H1 (cell line): ENCODE measurements at regions not wholly inside any gene's neighbourhood (a gene's known extent, or its start where the extent isn't known, plus 50 kb on each side); places are given as distances from the start of the nearest gene placed in this dataset.

Experiments used
- CTCF ChIA-PET: fragments of 300-600 bp; sonication (Branson Sonifier 250); formaldehyde crosslinking; loops from one replicate; lab custom pipeline; 2021; ENCODE audit not compliant: partially characterized antibody; lab: Charles Lee
- POLR2A ChIA-PET: fragments of 300-600 bp; sonication (Branson Sonifier 250); formaldehyde crosslinking; loops from one replicate; lab custom pipeline; 2021; ENCODE audit warnings: inconsistent platforms; ENCODE audit not compliant: partially characterized antibody; lab: Charles Lee
- DNase-seq, 2 experiments: peaks; one replicate each; pipeline versions ENCODE4 v3.0.0 to v3.0.0-alpha.2; 2010 to 2022; ENCODE audit warnings: low spot score in 2 of 2, low read depth in 1 of 2, mixed read lengths in 1 of 2
- FAIRE-seq: peaks from 2 replicates; lab custom pipeline; 2011; peaks lifted over from hg19 to GRCh38; lab: Jason Lieb, UNC
- H2AFZ ChIP-seq: 2 replicates; pipeline ENCODE4 v1.8.1; 2012; ENCODE audit warnings: low read length, inconsistent platforms
- H2AK5ac ChIP-seq: 2 replicates; pipeline ENCODE4 v1.6.1; 2013; ENCODE audit warnings: low read depth, low read length
- H2BK120ac ChIP-seq: replicated peaks from 2 replicates; pipeline ENCODE3; 2013; ENCODE audit warnings: low read depth, low read length, inconsistent platforms
- H2BK12ac ChIP-seq: 2 replicates; pipeline ENCODE4 v1.6.1; 2013; ENCODE audit warnings: low read depth, low read length
- H2BK15ac ChIP-seq: 2 replicates; pipeline ENCODE4 v1.6.1; 2013; ENCODE audit warnings: low read length
- H2BK20ac ChIP-seq: 2 replicates; pipeline ENCODE4 v1.6.1; 2013; ENCODE audit warnings: low read length
- H2BK5ac ChIP-seq: 2 replicates; pipeline ENCODE4 v1.6.1; 2013; ENCODE audit warnings: low read depth, low read length
- H3K14ac ChIP-seq: 2 replicates; pipeline ENCODE4 v1.6.1; 2013; ENCODE audit warnings: inconsistent platforms; ENCODE audit not compliant: insufficient read length
- H3K18ac ChIP-seq: 2 replicates; pipeline ENCODE4 v1.6.1; 2013; ENCODE audit warnings: low read length; ENCODE audit errors: extremely low read depth
- H3K23ac ChIP-seq: 2 replicates; pipeline ENCODE4 v1.6.1; 2013; ENCODE audit warnings: inconsistent platforms; ENCODE audit not compliant: insufficient read length
- H3K23me2 ChIP-seq: 2 replicates; pipeline ENCODE4 v1.6.1; 2013; ENCODE audit warnings: low read depth, low read length
- H3K27ac ChIP-seq: 2 replicates; pipeline ENCODE4 v1.6.1; 2011; ENCODE audit warnings: low read depth, low read length, inconsistent platforms
- H3K27me3 ChIP-seq, 4 experiments: replicated peaks in 1 of 4; 1 replicate in 1 of 4; 2 replicates in 3 of 4; pipeline versions ENCODE4 v1.6.1 to v1.8.1; 2011 to 2013; ENCODE audit warnings: low read length in 3 of 4, mild to moderate bottlenecking in 3 of 4, inconsistent platforms in 2 of 4, mixed read lengths in 2 of 4, moderate library complexity in 1 of 4; ENCODE audit not compliant: control insufficient read depth in 3 of 4, insufficient read depth in 3 of 4; ENCODE audit errors: extremely low read depth in 1 of 4
- H3K36me3 ChIP-seq, 4 experiments: 2 replicates each; pipeline versions ENCODE4 v1.6.1 to v1.8.1; 2011 to 2013; ENCODE audit warnings: mild to moderate bottlenecking in 4 of 4, low read length in 3 of 4, moderate library complexity in 2 of 4, control low read depth in 1 of 4, inconsistent platforms in 1 of 4; ENCODE audit not compliant: insufficient read depth in 4 of 4, control insufficient read depth in 2 of 4
- H3K4ac ChIP-seq: replicated peaks from 2 replicates; pipeline ENCODE3; 2013; ENCODE audit warnings: low read length, low read depth, mixed read lengths, inconsistent platforms; ENCODE audit not compliant: insufficient read length
- H3K4me1 ChIP-seq, 4 experiments: replicated peaks in 1 of 4; 1 replicate in 1 of 4; 2 replicates in 3 of 4; pipeline versions ENCODE4 v1.6.1 to v1.8.1; 2011 to 2013; ENCODE audit warnings: low read length in 3 of 4, inconsistent platforms in 2 of 4, mixed read lengths in 1 of 4; ENCODE audit not compliant: insufficient read depth in 4 of 4, control insufficient read depth in 3 of 4
- H3K4me2 ChIP-seq, 2 experiments: 2 replicates each; pipeline versions ENCODE4 v1.6.1 to v1.8.1; 2011 to 2013; ENCODE audit warnings: low read depth in 2 of 2, low read length in 2 of 2, control low read depth in 1 of 2, inconsistent platforms in 1 of 2, mild to moderate bottlenecking in 1 of 2; ENCODE audit not compliant: insufficient read depth in 1 of 2
- H3K4me3 ChIP-seq, 4 experiments: fragments of 200-600, 300-600 bp in 1 of 4; sonication (generic), shearing (Covaris generic), sonication (Bioruptor Twin) in 1 of 4; 2 replicates each; pipeline versions ENCODE4 v1.5.1 to v1.8.1; 2011 to 2016; ENCODE audit warnings: low read length in 4 of 4, low read depth in 3 of 4, control low read depth in 2 of 4, inconsistent platforms in 2 of 4, mild to moderate bottlenecking in 2 of 4, mixed read lengths in 1 of 4, moderate library complexity in 1 of 4; ENCODE audit not compliant: insufficient read depth in 2 of 4; ENCODE audit errors: extremely low read depth in 1 of 4
- H3K56ac ChIP-seq: replicated peaks from 2 replicates; pipeline ENCODE3; 2013; ENCODE audit warnings: low read depth, mild to moderate bottlenecking, mixed read lengths, low read length, inconsistent platforms; ENCODE audit not compliant: insufficient read length
- H3K79me1 ChIP-seq: 2 replicates; pipeline ENCODE4 v1.6.1; 2013; ENCODE audit warnings: low read depth, low read length, control low read depth
- H3K79me2 ChIP-seq, 2 experiments: 2 replicates each; pipeline versions ENCODE4 v1.6.1 to v1.8.1; 2012 to 2013; ENCODE audit warnings: low read length in 2 of 2, mild to moderate bottlenecking in 2 of 2, inconsistent platforms in 1 of 2; ENCODE audit not compliant: insufficient read depth in 2 of 2, control insufficient read depth in 1 of 2
- H3K9ac ChIP-seq, 4 experiments: replicated peaks in 1 of 4; 1 replicate in 1 of 4; 2 replicates in 3 of 4; pipeline versions ENCODE4 v1.6.1 to v1.8.1; 2011 to 2013; ENCODE audit warnings: low read depth in 3 of 4, low read length in 3 of 4, control low read depth in 2 of 4, mild to moderate bottlenecking in 2 of 4, moderate library complexity in 2 of 4, inconsistent platforms in 1 of 4; ENCODE audit errors: extremely low read depth in 1 of 4
- H3K9me3 ChIP-seq, 2 experiments: 2 replicates each; pipeline versions ENCODE4 v1.6.1 to v1.8.1; 2012 to 2013; ENCODE audit warnings: mild to moderate bottlenecking in 2 of 2, moderate library complexity in 2 of 2, control low read depth in 1 of 2, inconsistent platforms in 1 of 2, low read depth in 1 of 2, low read length in 1 of 2, mixed read lengths in 1 of 2; ENCODE audit not compliant: insufficient read depth in 2 of 2
- H4K20me1 ChIP-seq, 2 experiments: replicated peaks in 1 of 2; 2 replicates each; pipeline versions ENCODE3 to v1.8.1; 2011 to 2013; ENCODE audit warnings: inconsistent platforms in 2 of 2, low read length in 2 of 2, mild to moderate bottlenecking in 1 of 2; ENCODE audit not compliant: insufficient read depth in 2 of 2, control insufficient read depth in 1 of 2
- H4K5ac ChIP-seq: 2 replicates; pipeline ENCODE4 v1.6.1; 2013; ENCODE audit warnings: low read length, low read depth, mixed read lengths, inconsistent platforms; ENCODE audit not compliant: insufficient read length
- H4K8ac ChIP-seq: 2 replicates; pipeline ENCODE4 v1.8.0; 2013; ENCODE audit warnings: mild to moderate bottlenecking, moderate library complexity, low read length, inconsistent platforms; ENCODE audit not compliant: insufficient read depth; ENCODE audit errors: extremely low read depth
- H4K91ac ChIP-seq: replicated peaks from 2 replicates; pipeline ENCODE3; 2013; ENCODE audit warnings: low read length, mixed read lengths, inconsistent platforms; ENCODE audit not compliant: insufficient read length
- HDAC6 ChIP-seq: IDR thresholded peaks from one replicate; pipeline ENCODE4 v1.7.1; 2012; ENCODE audit warnings: low read depth, mild to moderate bottlenecking, inconsistent platforms, low read length, moderate library complexity
- KDM5A ChIP-seq: fragments of 200-600 bp; IDR thresholded peaks from 2 replicates; pipeline ENCODE4 v1.7.1; 2012; ENCODE audit warnings: mild to moderate bottlenecking, low read length, inconsistent platforms, mixed read lengths
- WGBS, 2 experiments: shearing (Covaris generic) in 1 of 2; methylation state at CpG; one replicate each; pipeline versions ENCODE4 v1.1.6 to v1.1.7; 2013 to 2015; ENCODE audit warnings: low lambda C conversion rate in 2 of 2, mixed read lengths in 2 of 2, inconsistent platforms in 1 of 2, low coverage in 1 of 2, missing lambda C conversion rate in 1 of 2; ENCODE audit not compliant: insufficient replicate concordance in 2 of 2, insufficient coverage in 1 of 2, insufficient read length in 1 of 2; ENCODE audit errors: extremely low coverage in 1 of 2, missing lambda C conversion rate in 1 of 2; 5-methylcytosine and 5-hydroxymethylcytosine counted together

DNA sequence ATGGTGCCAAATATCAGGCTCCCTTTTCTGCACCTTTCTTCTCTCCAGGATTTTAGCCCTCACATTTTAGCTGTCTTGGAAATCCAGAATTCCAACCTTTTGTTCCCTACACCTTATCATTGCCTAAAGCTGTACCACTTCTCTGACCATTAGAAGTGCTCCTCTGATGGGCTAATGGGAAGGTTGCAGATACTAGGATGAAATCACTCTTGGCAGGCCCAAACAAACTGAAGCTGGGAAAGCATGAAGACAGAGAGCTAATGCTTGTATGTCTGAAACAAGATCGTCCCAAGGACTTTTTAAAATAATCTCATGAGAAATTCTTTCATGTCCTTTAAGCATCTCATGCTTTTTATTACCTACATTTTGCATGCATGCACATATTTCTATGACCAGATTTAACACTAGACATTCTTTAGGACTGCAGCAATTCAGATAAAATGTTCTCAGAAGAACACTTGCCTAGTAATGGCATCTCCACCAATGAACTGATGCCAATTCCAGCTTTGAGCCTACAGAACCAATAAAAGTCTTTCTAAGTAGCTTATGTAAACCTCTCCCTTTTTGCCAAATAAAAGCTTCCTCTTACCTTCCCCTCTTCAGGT lies 98.4 kb upstream of the OSR1 start:
- 86% methylated on average over 1 of the region's 1 CpG; no CpG with 5 or more reads in 1 of the 2 experiments for WGBS, 2 experiments
- Histone ChIP-seq H3K4me1 (peaks cover 0 to 14% (median 8%) of the 10 kb centered on the region in 4 experiments; a peak in 4 of 7 replicates), H4K91ac (no peak overlapping the region), H2BK120ac (no peak overlapping the region), H3K23me2 (no peaks in the 10 kb centered on the region), H3K18ac (no peak overlapping the region), H3K4ac (no peak overlapping the region), H3K79me2 (no peaks in the 10 kb centered on the region), H4K5ac (no peak overlapping the region), H3K27ac (no peak overlapping the region), H3K4me3 (no peak overlapping the region), H2AFZ (peak overlapping the region; percentile 71; the same call in 1 of the 2 replicates), H4K20me1 (no peaks in the 10 kb centered on the region), H3K9ac (no peak overlapping the region), H2AK5ac (no peak overlapping the region), H3K9me3 (no peaks in the 10 kb centered on the region), H3K14ac (no peak overlapping the region), H2BK5ac (no peak overlapping the region), H3K56ac (no peak overlapping the region), H3K4me2 (no peak overlapping the region), H2BK20ac (no peak overlapping the region), H2BK15ac (no peak overlapping the region), H3K27me3 (no peaks in the 10 kb centered on the region), H3K36me3 (no peaks in the 10 kb centered on the region), H3K79me1 (no peaks in the 10 kb centered on the region), H2BK12ac (no peak overlapping the region), H3K23ac (no peak overlapping the region), H4K8ac (no peak overlapping the region)
- ChIA-PET CTCF (interaction anchor here (1.1 to 1.5 kb wide), 4 partner anchors 19 to 406 kb away, joined by 3 to 4 read pairs (median 3); no protein-coding TSS in a partner anchor), POLR2A (interaction anchor here (1.1 kb wide), 1 partner anchor 10 kb away, joined by 3 read pairs; no protein-coding TSS in a partner anchor)
- no peak for TF ChIP-seq KDM5A
- TF ChIP-seq HDAC6, result no peak
- no peak for FAIRE-seq
- DNase-seq, result no peak
